NB4 (cell line): ENCODE measurements at regions not wholly inside any gene's neighbourhood (a gene's known extent, or its start where the extent isn't known, plus 50 kb on each side); places are given as distances from the start of the nearest gene placed in this dataset.

Source experiments
- CTCF ChIP-seq: IDR thresholded peaks from one replicate; pipeline ENCODE4 v1.5.1; 2012; ENCODE audit warnings: low read depth, low read length
- POLR2A ChIP-seq: IDR thresholded peaks from 2 replicates; pipeline ENCODE4 v1.6.1; 2011; ENCODE audit warnings: mild to moderate bottlenecking; ENCODE audit not compliant: insufficient read length; ENCODE audit errors: extremely low read depth
- TF ChIP-seq, protein P1 (sequence below): IDR thresholded peaks from 2 replicates; pipeline ENCODE4 v1.6.1; 2011; ENCODE audit warnings: low read depth, low read length

DNA sequence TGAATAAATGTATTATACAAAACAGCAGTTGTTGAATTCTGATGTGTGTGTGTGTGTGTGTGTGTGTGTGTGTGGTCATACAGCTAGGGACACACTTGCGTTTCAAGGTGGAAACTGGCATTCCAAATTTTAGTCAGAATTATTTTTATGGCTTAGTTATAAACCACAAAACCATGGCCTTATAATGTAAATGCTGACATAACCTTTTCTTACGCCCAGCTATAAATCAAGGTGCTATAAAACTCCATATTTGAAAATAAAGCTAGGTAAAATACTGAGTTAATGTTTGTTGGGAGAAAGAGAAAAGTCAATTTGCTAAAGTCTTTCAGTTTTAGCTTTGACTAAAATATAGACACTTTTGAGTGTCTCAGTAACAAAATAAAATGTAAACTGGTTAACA lies 345.1 kb upstream of the NR3C2 start:
- TF ChIP-seq CTCF (no peak), POLR2A (no peak)
- TF ChIP-seq, protein P1, sequence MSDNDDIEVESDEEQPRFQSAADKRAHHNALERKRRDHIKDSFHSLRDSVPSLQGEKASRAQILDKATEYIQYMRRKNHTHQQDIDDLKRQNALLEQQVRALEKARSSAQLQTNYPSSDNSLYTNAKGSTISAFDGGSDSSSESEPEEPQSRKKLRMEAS = no peak
